ENCODE measurements at regions not wholly inside any gene's neighbourhood (a gene's known extent, or its start where the extent isn't known, plus 50 kb on each side); places are given as distances from the start of the nearest gene placed in this dataset.

DNA sequence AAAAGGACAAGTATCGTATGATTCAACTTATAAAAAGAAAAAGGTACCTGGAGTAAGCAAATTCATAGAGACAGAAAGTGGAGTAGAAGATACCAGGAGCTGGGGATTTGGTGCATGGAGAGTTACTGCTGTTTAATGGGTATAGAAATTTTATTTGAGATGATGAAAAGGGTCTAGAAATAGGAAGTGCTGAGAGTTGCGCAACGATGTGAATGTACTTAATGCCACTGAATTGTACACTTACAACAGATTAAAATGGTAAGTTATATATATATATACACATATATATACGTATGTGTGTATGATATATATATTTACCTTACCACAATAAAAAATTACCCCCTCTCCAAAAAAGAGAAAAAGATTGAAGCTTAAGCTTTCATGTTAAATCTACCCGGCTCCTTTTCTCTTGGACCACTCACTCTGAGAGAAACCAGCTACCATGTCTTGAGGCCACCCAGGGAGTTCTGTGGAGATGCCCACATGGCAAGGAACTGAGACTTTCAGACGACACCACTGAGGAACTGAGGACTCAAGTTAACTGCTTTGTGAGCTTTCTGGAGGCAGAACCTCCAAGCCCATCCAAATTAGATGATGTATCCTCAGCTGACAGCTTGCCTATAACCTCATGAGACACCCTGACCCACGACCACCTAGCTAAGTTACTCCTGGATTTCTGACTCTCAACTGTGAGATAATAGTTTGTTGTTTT lies 130.0 kb upstream of the BTG1 start:
- Histone ChIP-seq H3K4me2 (ENCODE audit: low read length) (no peak overlapping the region), H3K27ac (ENCODE audit: low read depth, low read length, poor library complexity, severe bottlenecking) (no peak overlapping the region), H3K4me1 (ENCODE audit: insufficient read depth, low read length, poor library complexity, severe bottlenecking) (no peaks in the 10 kb centered on the region), H3K4me3 (ENCODE audit: low read depth, low read length, poor library complexity, severe bottlenecking) (no peak overlapping the region), H3K9me3 (ENCODE audit: low read length) (no peaks in the 10 kb centered on the region), H3K9me2 (ENCODE audit: insufficient read depth, low read length) (no peaks in the 10 kb centered on the region), H3K79me2 (ENCODE audit: insufficient read depth, low read depth, low read length) (no peaks in the 10 kb centered on the region), H2AFZ (ENCODE audit: low read length) (no peak overlapping the region), H4K20me1 (ENCODE audit: insufficient read depth, low read length) (no peaks in the 10 kb centered on the region), H3K36me3 (ENCODE audit: insufficient read depth, low read length) (no peaks in the 10 kb centered on the region)
- TF ChIP-seq, protein P1, sequence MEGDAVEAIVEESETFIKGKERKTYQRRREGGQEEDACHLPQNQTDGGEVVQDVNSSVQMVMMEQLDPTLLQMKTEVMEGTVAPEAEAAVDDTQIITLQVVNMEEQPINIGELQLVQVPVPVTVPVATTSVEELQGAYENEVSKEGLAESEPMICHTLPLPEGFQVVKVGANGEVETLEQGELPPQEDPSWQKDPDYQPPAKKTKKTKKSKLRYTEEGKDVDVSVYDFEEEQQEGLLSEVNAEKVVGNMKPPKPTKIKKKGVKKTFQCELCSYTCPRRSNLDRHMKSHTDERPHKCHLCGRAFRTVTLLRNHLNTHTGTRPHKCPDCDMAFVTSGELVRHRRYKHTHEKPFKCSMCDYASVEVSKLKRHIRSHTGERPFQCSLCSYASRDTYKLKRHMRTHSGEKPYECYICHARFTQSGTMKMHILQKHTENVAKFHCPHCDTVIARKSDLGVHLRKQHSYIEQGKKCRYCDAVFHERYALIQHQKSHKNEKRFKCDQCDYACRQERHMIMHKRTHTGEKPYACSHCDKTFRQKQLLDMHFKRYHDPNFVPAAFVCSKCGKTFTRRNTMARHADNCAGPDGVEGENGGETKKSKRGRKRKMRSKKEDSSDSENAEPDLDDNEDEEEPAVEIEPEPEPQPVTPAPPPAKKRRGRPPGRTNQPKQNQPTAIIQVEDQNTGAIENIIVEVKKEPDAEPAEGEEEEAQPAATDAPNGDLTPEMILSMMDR (conservative IDR thresholded peaks at IDR 0.05; ENCODE audit: low read length) = no peak
- no peak for TF ChIP-seq EZH2phosphoT487 (IDR thresholded peaks at IDR 0.05; ENCODE audit: borderline replicate concordance, low read depth, low read length)
- no TSS peak for BruUV-seq (replicated peaks)
- ChIA-PET POLR2A (interaction anchor here (0.6 to 1.8 kb wide), 4 partner anchors 11 to 715 kb away, joined by 3 to 7 read pairs (median 4); no protein-coding TSS in a partner anchor), CTCF (ENCODE audit: unreplicated experiment) (no interaction called here)
- intact Hi-C loops (cut with micrococcal nuclease; ENCODE audit: unreplicated experiment) = no loop called here
- DNase-seq (ENCODE audit: low spot score) = no peak

DNA sequence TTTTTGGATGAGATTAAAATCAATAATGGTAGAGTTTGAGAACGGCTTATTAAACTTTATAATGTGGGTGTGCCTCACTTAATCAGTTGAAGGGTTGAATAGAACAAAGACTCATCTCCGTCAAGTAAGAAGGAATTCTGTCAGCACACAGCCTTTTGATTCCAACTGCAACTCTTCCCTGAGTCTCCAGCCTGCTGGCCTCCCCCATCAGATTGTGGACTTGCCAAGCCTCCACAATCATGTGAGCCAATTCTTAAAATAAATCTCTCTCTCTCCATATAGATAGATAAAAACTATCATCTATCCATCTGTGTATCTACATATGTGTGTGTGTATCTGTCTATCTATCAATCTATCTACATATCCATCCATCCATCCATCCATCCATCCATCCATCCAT lies 127.4 kb upstream of the BTG1 start:
- Histone ChIP-seq H2AFZ (ENCODE audit: low read length) (no peak overlapping the region), H3K9me2 (ENCODE audit: insufficient read depth, low read length) (no peaks in the 10 kb centered on the region), H3K79me2 (ENCODE audit: insufficient read depth, low read depth, low read length) (no peaks in the 10 kb centered on the region), H4K20me1 (ENCODE audit: insufficient read depth, low read length) (no peaks in the 10 kb centered on the region), H3K27ac (ENCODE audit: low read depth, low read length, poor library complexity, severe bottlenecking) (no peak overlapping the region), H3K36me3 (ENCODE audit: insufficient read depth, low read length) (no peaks in the 10 kb centered on the region), H3K4me2 (ENCODE audit: low read length) (no peak overlapping the region), H3K4me3 (ENCODE audit: low read depth, low read length, poor library complexity, severe bottlenecking) (no peak overlapping the region), H3K9me3 (ENCODE audit: low read length) (no peaks in the 10 kb centered on the region), H3K4me1 (ENCODE audit: insufficient read depth, low read length, poor library complexity, severe bottlenecking) (no peaks in the 10 kb centered on the region)
- ChIA-PET CTCF (ENCODE audit: unreplicated experiment) (no interaction called here), POLR2A (no interaction called here)
- no TSS peak for BruUV-seq (replicated peaks)
- DNase-seq (ENCODE audit: low spot score) = no peak
- intact Hi-C loops (cut with micrococcal nuclease; ENCODE audit: unreplicated experiment) = no loop called here
- TF ChIP-seq EZH2phosphoT487 (IDR thresholded peaks at IDR 0.05; ENCODE audit: borderline replicate concordance, low read depth, low read length) = no peak
- TF ChIP-seq, protein P1 (conservative IDR thresholded peaks at IDR 0.05; ENCODE audit: low read length) = no peak

All from OCI-LY7 (cell line).